MM.1S (cell line): ENCODE measurements at regions not wholly inside any gene's neighbourhood (a gene's known extent, or its start where the extent isn't known, plus 50 kb on each side); places are given as distances from the start of the nearest gene placed in this dataset.

Source experiments
- EZH2 ChIP-seq: fragments of 300-600 bp; sonication (generic); optimal IDR thresholded peaks from 2 replicates; pipeline ENCODE3; 2017; ENCODE audit warnings: low read depth, mild to moderate bottlenecking, antibody characterized with exemption, low read length, mixed read lengths
- EZH2phosphoT487 ChIP-seq: fragments of 300-600 bp; sonication (generic); IDR thresholded peaks from 2 replicates; pipeline ENCODE4 v1.6.1; 2018; ENCODE audit warnings: antibody characterized with exemption, low read length
- TF ChIP-seq, protein P1 (sequence below): fragments of 300-600 bp; sonication (generic); IDR thresholded peaks from 2 replicates; pipeline ENCODE4 v1.5.1; 2016; ENCODE audit warnings: antibody characterized with exemption, low read length, mixed read lengths

DNA sequence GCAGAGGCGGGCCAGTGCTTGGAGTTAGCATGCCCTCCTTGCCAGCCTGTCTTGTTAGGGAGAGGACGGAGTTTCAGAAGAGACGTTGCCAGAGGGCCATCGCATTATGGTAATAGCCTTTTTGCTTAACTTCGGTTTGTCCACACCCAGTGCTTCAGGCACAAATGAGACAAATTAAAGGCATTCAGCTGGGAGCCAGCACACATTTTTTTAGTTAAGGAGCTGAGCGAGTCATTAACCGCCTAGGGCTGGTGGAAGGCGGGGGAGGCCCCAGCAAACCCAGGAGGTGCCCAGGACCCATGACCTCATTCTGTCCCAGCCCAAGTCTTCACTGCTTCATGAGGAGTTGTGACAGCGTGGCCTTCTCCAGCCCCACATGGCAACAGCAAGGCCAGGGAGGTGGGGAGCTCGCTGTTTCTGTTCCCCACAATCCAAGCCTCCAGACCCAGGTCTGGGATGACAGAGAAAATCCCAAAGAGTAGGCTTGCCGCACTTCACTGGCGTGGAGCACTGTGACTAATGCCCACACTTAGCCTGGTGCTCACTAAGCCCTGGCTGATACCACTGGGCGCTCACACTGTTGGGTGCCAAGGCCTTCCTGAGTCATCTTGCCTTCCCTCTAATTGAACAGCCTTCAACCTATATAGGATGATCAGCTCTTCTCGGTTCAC is 237.1 kb downstream of the ANKRD60 start:
- TF ChIP-seq EZH2phosphoT487 (no peak), EZH2 (no peak)
- TF ChIP-seq, protein P1, sequence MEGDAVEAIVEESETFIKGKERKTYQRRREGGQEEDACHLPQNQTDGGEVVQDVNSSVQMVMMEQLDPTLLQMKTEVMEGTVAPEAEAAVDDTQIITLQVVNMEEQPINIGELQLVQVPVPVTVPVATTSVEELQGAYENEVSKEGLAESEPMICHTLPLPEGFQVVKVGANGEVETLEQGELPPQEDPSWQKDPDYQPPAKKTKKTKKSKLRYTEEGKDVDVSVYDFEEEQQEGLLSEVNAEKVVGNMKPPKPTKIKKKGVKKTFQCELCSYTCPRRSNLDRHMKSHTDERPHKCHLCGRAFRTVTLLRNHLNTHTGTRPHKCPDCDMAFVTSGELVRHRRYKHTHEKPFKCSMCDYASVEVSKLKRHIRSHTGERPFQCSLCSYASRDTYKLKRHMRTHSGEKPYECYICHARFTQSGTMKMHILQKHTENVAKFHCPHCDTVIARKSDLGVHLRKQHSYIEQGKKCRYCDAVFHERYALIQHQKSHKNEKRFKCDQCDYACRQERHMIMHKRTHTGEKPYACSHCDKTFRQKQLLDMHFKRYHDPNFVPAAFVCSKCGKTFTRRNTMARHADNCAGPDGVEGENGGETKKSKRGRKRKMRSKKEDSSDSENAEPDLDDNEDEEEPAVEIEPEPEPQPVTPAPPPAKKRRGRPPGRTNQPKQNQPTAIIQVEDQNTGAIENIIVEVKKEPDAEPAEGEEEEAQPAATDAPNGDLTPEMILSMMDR, result no peak
